ENCODE measurements at regions not wholly inside any gene's neighbourhood (a gene's known extent, or its start where the extent isn't known, plus 50 kb on each side); places are given as distances from the start of the nearest gene placed in this dataset.

DNA sequence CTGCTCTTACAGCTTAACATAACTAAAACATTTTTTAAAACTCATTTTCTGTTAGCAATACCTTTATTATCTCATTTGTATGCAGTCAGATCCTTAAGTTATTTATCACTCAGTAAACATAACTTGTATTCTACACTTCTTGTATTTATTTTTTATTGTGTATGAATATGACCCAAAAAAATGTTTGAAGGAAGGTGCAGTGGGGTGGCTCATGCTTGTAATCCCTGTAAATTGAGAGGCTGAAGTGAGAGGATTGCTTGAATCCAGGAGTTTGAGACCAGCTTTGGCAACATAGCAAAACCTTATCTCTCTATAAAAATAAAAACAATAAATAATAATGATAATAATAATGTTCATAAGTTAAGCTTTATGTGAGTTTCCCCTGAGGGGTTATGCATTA, 1004.8 kb downstream of the SLITRK5 start:
- Mint-ChIP-seq H3K4me1 (peaks cover 0 to 5% of the 10 kb centered on the region in 2 donors), H3K9me3 (no peaks in the 10 kb centered on the region), H3K36me3 (peaks cover 7% of the 10 kb centered on the region), H3K4me3 (no peak overlapping the region), H3K27me3 (ENCODE audit: low read depth in 2 of 2) (no peaks in the 10 kb centered on the region), H3K27ac (no peak overlapping the region)
- no peak for ATAC-seq
- Histone ChIP-seq H3K27me3 (ENCODE audit: control insufficient read depth, insufficient read depth, low read length) (no peaks in the 10 kb centered on the region), H3K36me3 (ENCODE audit: control insufficient read depth, insufficient read depth, low read length) (no peaks in the 10 kb centered on the region), H3K27ac (ENCODE audit: low read length) (no peak overlapping the region), H3K9me3 (ENCODE audit: control insufficient read depth, insufficient read depth, low read length) (no peaks in the 10 kb centered on the region), H3K4me3 (ENCODE audit: low read length) (no peak overlapping the region), H3K4me1 (ENCODE audit: control insufficient read depth, insufficient read depth, low read length) (no peaks in the 10 kb centered on the region)
- TF ChIP-seq, protein P1, sequence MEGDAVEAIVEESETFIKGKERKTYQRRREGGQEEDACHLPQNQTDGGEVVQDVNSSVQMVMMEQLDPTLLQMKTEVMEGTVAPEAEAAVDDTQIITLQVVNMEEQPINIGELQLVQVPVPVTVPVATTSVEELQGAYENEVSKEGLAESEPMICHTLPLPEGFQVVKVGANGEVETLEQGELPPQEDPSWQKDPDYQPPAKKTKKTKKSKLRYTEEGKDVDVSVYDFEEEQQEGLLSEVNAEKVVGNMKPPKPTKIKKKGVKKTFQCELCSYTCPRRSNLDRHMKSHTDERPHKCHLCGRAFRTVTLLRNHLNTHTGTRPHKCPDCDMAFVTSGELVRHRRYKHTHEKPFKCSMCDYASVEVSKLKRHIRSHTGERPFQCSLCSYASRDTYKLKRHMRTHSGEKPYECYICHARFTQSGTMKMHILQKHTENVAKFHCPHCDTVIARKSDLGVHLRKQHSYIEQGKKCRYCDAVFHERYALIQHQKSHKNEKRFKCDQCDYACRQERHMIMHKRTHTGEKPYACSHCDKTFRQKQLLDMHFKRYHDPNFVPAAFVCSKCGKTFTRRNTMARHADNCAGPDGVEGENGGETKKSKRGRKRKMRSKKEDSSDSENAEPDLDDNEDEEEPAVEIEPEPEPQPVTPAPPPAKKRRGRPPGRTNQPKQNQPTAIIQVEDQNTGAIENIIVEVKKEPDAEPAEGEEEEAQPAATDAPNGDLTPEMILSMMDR (IDR thresholded peaks at IDR 0.05) = no peak
- intact Hi-C loops (cut with micrococcal nuclease) = no loop called here
- DNase-seq = no peak

- H3K27me3 Mint-ChIP-seq (ENCODE audit: low read depth in 2 of 2) = no peaks in the 10 kb centered on the region
- no peaks in the 10 kb centered on the region for H3K9me3 Mint-ChIP-seq
- Histone ChIP-seq H3K4me1 (ENCODE audit: control insufficient read depth, insufficient read depth, low read length) (no peaks in the 10 kb centered on the region), H3K36me3 (ENCODE audit: control insufficient read depth, insufficient read depth, low read length) (no peaks in the 10 kb centered on the region), H3K9me3 (ENCODE audit: control insufficient read depth, insufficient read depth, low read length) (no peaks in the 10 kb centered on the region), H3K4me3 (ENCODE audit: low read length) (no peak overlapping the region), H3K27ac (ENCODE audit: low read length) (no peak overlapping the region), H3K27me3 (ENCODE audit: control insufficient read depth, insufficient read depth, low read length) (no peaks in the 10 kb centered on the region)
- no peaks in the 10 kb centered on the region for H3K4me1 Mint-ChIP-seq
- ATAC-seq (no peak), DNase-seq (no peak)
- peaks cover 7% of the 10 kb centered on the region for H3K36me3 Mint-ChIP-seq
- TF ChIP-seq, protein P1 (IDR thresholded peaks at IDR 0.05) = no peak
- intact Hi-C loops (cut with micrococcal nuclease) = no loop called here
- WGBS (ENCODE audit: insufficient coverage) = 85% methylated on average over 2 of the region's 2 CpGs
- no peak overlapping the region for H3K4me3 Mint-ChIP-seq
- no peak overlapping the region for H3K27ac Mint-ChIP-seq
These were observed 1014.3 kb downstream of the SLITRK5 start for GRCh38 chr13:88685459-88685858.

DNA sequence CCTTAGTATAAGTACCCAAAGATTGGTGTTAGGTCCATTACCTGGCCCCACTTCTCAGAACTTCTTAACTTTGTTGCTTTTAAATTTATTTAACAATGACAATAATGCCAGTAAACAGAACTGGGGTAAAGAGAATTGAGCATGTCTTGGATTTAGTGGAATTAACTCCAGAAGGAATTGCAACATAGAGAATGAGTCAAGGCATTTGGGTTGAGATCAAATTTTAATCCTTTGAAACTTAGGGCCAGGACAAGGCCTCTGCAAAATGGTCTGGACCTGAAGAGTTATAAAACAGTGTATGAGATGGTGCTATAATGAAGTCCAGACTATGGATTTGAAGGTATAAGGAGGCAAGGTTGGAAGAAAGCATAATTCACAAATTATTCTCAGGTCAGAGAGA, 1030.4 kb downstream of the SLITRK5 start:
- ATAC-seq (no peak), DNase-seq (no peak)
- Mint-ChIP-seq H3K27ac (no peak overlapping the region), H3K4me1 (peaks cover 10 to 13% of the 10 kb centered on the region in 2 donors), H3K9me3 (peaks cover under 1 to 6% of the 10 kb centered on the region in 2 donors), H3K27me3 (ENCODE audit: low read depth in 2 of 2) (no peaks in the 10 kb centered on the region), H3K4me3 (no peak overlapping the region), H3K36me3 (no peaks in the 10 kb centered on the region)
- TF ChIP-seq, protein P1 (IDR thresholded peaks at IDR 0.05) = no peak
- no peak overlapping the region for H3K4me3 ChIP-seq (ENCODE audit: low read length)
- intact Hi-C loops (cut with micrococcal nuclease) = no loop called here
- no peaks in the 10 kb centered on the region for H3K9me3 ChIP-seq (ENCODE audit: control insufficient read depth, insufficient read depth, low read length)
- no peaks in the 10 kb centered on the region for H3K27me3 ChIP-seq (ENCODE audit: control insufficient read depth, insufficient read depth, low read length)
- H3K4me1 ChIP-seq (ENCODE audit: control insufficient read depth, insufficient read depth, low read length) = no peaks in the 10 kb centered on the region
- no peaks in the 10 kb centered on the region for H3K36me3 ChIP-seq (ENCODE audit: control insufficient read depth, insufficient read depth, low read length)
- no peak overlapping the region for H3K27ac ChIP-seq (ENCODE audit: low read length)

DNA sequence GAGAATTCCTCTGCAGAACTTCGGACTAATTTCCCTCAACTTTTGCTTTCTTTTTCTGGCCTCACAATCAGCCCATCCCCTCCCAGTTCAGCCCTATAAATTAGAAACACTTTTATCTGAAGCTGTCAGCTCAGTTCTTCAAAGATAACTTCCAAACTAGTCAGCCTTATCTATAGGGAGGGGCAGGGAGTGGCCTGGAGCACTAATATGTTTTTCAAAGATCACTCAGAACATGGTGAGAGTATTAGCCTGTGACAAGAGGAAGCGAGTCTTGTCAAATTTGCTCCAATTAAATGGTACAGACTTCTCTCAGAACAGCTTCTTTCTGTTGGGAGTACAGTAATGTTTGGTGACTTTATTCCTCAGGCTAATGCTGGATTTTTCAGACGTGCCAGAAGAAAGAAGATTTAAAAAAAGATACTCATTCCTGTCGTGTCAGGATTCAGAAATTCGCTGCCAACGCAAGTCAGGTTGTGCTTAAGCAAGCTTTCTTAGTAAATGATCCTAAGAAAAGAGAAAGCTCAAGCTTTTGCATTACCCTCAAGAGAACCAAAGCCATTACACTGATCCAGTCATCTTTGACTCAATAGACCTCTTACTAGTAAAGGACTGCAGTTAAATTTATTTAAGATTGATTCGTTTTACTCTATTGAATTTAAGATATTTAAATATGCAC, 1033.6 kb downstream of the SLITRK5 start:
- intact Hi-C loops (cut with micrococcal nuclease) = no loop called here
- Histone ChIP-seq H3K36me3 (ENCODE audit: control insufficient read depth, insufficient read depth, low read length) (no peaks in the 10 kb centered on the region), H3K27ac (ENCODE audit: low read length) (no peak overlapping the region), H3K4me1 (ENCODE audit: control insufficient read depth, insufficient read depth, low read length) (peaks cover 6% of the 10 kb centered on the region), H3K4me3 (ENCODE audit: low read length) (no peak overlapping the region), H3K27me3 (ENCODE audit: control insufficient read depth, insufficient read depth, low read length) (no peaks in the 10 kb centered on the region), H3K9me3 (ENCODE audit: control insufficient read depth, insufficient read depth, low read length) (no peaks in the 10 kb centered on the region)
- H3K4me1 Mint-ChIP-seq = peaks cover 28 to 32% of the 10 kb centered on the region in 2 donors
- no peaks in the 10 kb centered on the region for H3K36me3 Mint-ChIP-seq
- DNase-seq (no peak), ATAC-seq (peak in 1 of 3 donors; percentile 30)
- peak overlapping the region; percentile 32 to 82 for H3K27ac Mint-ChIP-seq
- 68% methylated on average over 6 of the region's 7 CpGs for WGBS (ENCODE audit: insufficient coverage)
- H3K27me3 Mint-ChIP-seq (ENCODE audit: low read depth in 2 of 2) = no peaks in the 10 kb centered on the region
- peak overlapping the region; percentile 82 for H3K4me3 Mint-ChIP-seq
- H3K9me3 Mint-ChIP-seq = peaks cover 2% of the 10 kb centered on the region in 2 donors
- TF ChIP-seq, protein P1 (IDR thresholded peaks at IDR 0.05) = no peak
